ENCODE measurements at regions not wholly inside any gene's neighbourhood (a gene's known extent, or its start where the extent isn't known, plus 50 kb on each side); places are given as distances from the start of the nearest gene placed in this dataset.

DNA sequence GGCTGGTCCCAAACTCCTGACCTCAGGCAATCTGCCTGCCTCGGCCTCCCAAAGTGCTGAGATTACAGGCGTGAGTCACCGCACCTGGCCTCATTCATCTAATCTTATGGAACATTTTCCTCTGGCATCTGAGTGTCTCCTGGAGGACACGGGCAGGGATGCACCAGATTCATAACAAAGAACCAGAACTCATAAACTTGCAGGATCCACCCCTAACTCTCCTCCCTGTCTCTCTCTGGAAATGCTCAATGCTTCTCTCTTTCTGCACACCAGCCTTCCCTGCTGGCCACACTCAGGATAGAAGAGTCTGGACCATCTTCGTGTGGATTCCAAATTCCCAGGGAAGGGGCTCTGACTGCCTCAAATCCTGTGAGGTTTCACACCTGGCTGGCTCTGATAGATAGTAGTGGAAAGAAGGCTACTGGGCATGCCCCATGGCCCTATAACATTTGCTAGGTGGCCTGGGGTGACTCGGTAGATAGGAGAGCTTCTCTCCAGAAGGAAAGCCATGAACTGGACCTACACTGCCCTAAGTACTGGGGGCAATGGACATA is 483.2 kb upstream of the GYPC start:
- Mint-ChIP-seq H3K27me3 (no peaks in the 10 kb centered on the region), H3K36me3 (ENCODE audit: insufficient read depth) (no peaks in the 10 kb centered on the region), H3K4me1 (ENCODE audit: low read depth in 2 of 2) (no peaks in the 10 kb centered on the region), H3K27ac (no peak overlapping the region), H3K4me3 (no peak overlapping the region), H3K9me3 (peaks cover 5% of the 10 kb centered on the region in 2 donors)
- DNase-seq (no peak), ATAC-seq (replicated peaks) (no peak)

DNA sequence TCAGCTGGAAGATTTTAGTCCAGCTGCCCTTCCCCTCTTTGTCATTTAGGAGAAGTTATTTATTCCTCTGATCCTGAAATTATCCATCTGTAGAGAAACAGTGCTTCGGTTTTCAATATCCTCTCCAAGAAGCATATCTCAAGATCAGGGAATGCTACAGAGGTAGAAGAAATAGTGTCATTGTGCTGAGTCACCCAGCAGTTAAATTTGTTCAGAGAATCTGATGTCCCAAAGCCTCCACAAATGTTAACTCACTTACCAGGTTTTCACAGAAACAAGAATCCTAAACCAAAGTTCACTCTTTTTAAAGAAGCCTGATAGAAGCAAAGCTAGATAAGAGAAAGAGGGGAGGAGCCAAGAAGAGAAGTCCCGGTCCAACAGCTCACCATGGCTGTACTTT is 480.7 kb upstream of the GYPC start:
- Mint-ChIP-seq H3K27ac (no peak overlapping the region), H3K27me3 (no peaks in the 10 kb centered on the region), H3K9me3 (peaks cover 5% of the 10 kb centered on the region in 2 donors), H3K36me3 (ENCODE audit: insufficient read depth) (no peaks in the 10 kb centered on the region), H3K4me3 (no peak overlapping the region), H3K4me1 (ENCODE audit: low read depth in 2 of 2) (no peaks in the 10 kb centered on the region)
- DNase-seq: no peak
- ATAC-seq (replicated peaks): no peak

DNA sequence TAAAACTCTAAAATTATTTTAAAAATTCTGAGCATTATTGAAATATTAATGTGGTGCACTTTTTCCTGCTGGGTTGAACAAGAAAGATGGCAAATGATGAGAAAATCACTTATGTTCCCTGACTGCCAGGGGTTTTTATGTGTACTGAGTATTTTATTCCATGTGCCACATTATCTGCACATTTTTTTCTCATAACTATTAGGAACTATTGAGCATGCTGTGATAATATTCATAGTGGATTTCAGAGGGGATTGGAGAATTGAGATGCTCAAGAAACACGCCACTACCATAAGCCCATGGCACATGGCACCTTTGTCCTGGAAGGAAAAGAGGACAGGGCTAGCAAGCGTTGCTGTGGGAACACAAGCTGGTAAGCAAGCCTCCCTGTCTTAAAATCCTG is 478.5 kb upstream of the GYPC start:
- H3K27me3 Mint-ChIP-seq: no peaks in the 10 kb centered on the region
- no peaks in the 10 kb centered on the region for H3K4me1 Mint-ChIP-seq (ENCODE audit: low read depth in 2 of 2)
- H3K27ac Mint-ChIP-seq: no peak overlapping the region
- ATAC-seq (replicated peaks) (no peak), DNase-seq (no peak)
- H3K36me3 Mint-ChIP-seq (ENCODE audit: insufficient read depth): no peaks in the 10 kb centered on the region
- no peaks in the 10 kb centered on the region for H3K9me3 Mint-ChIP-seq
- no peak overlapping the region for H3K4me3 Mint-ChIP-seq

DNA sequence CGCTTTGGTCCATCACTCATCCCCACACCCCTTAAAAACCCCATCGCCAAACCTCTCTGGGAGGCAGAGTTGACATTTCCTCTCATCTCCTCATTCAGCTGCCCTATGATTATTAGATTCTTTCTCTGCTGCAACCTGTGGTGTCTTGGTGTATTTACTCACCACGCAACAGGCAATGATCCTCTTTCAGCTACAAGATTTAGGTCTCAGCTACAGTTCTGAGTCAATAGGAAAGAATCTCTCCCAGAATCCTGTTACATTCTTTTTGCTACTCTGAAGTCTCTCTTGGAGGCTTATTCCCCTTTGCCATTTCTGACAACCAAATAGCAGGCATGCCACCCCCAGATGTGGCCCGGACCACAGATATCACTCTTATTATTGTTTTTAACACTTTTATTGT is 468.3 kb upstream of the GYPC start:
- Mint-ChIP-seq H3K4me3 (no peak overlapping the region), H3K27me3 (no peaks in the 10 kb centered on the region), H3K27ac (no peak overlapping the region), H3K4me1 (ENCODE audit: low read depth in 2 of 2) (no peaks in the 10 kb centered on the region), H3K36me3 (ENCODE audit: insufficient read depth) (no peaks in the 10 kb centered on the region), H3K9me3 (peaks cover 2 to 8% of the 10 kb centered on the region in 2 donors)
- DNase-seq (no peak), ATAC-seq (replicated peaks) (no peak)

DNA sequence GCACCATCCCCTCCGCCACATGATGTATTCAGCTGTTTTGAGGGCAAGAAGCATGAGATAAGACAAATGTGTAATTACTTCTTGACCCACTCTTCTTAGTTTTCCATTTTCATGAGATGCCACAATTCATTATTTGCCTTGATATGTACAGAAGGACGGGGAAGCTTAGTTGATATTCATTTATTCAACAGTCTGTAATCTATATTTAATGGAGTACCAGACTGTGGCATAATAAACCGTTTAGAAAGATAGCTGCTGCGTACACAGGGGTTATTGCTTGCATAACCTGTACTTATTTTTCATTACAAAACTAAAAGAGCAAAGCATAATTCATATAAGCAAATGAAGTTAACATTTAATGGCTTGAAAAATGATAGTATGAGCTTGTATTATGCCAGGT is 466.4 kb upstream of the GYPC start:
- no peak overlapping the region for H3K27ac Mint-ChIP-seq
- H3K4me3 Mint-ChIP-seq: no peak overlapping the region
- no peaks in the 10 kb centered on the region for H3K36me3 Mint-ChIP-seq (ENCODE audit: insufficient read depth)
- H3K27me3 Mint-ChIP-seq: peaks cover 0 to 8% of the 10 kb centered on the region in 2 donors
- ATAC-seq (replicated peaks): no peak
- H3K9me3 Mint-ChIP-seq: peaks cover 0 to 8% of the 10 kb centered on the region in 2 donors
- no peak for DNase-seq
- no peaks in the 10 kb centered on the region for H3K4me1 Mint-ChIP-seq (ENCODE audit: low read depth in 2 of 2)

DNA sequence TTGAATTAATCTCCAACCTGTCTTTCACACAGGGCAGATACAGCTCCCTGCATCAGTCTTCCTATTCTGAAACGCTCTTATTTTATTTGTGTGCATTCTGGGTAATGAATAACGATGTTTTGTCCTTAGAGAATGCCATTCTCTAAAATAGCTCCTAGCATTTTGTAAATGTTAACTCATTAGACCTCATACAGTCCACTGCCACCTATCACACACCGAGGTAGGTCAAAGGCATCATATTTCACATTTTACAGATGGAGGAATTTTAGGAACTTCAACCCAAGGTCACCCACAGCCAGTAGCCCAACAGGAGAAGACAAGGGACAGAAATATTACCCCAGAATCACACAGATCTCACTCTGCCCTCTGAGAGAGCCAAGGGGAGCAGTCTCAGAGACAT is 455.4 kb upstream of the GYPC start:
- Mint-ChIP-seq H3K27ac (no peak overlapping the region), H3K9me3 (peaks cover 3 to 8% of the 10 kb centered on the region in 2 donors), H3K4me1 (ENCODE audit: low read depth in 2 of 2) (no peaks in the 10 kb centered on the region), H3K27me3 (no peaks in the 10 kb centered on the region), H3K36me3 (ENCODE audit: insufficient read depth) (no peaks in the 10 kb centered on the region), H3K4me3 (no peak overlapping the region)
- DNase-seq: no peak
- no peak for ATAC-seq (replicated peaks)

DNA sequence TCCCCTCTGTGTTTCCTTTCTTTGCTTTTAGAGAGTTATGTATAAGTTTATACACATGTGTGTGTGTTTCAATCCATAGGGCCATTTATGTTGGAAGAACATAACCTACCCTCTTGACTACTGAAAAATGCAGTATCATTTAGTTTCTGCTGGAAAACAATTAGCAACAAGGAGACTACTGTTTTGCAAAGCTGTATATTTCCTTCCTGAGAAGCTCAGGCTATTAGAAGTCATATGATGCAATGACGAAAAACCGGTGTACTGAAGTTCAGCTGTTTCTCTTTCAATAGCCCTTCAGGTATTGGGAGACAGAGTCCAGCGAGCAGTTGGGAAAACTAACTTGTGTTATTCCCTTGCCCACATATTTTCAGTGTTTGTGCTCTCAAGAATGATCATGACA is 447.7 kb upstream of the GYPC start:
- DNase-seq (no peak), ATAC-seq (replicated peaks) (no peak)
- Mint-ChIP-seq H3K9me3 (peaks cover 2 to 7% of the 10 kb centered on the region in 2 donors), H3K4me1 (ENCODE audit: low read depth in 2 of 2) (no peaks in the 10 kb centered on the region), H3K36me3 (ENCODE audit: insufficient read depth) (no peaks in the 10 kb centered on the region), H3K27ac (no peak overlapping the region), H3K4me3 (no peak overlapping the region), H3K27me3 (no peaks in the 10 kb centered on the region)

DNA sequence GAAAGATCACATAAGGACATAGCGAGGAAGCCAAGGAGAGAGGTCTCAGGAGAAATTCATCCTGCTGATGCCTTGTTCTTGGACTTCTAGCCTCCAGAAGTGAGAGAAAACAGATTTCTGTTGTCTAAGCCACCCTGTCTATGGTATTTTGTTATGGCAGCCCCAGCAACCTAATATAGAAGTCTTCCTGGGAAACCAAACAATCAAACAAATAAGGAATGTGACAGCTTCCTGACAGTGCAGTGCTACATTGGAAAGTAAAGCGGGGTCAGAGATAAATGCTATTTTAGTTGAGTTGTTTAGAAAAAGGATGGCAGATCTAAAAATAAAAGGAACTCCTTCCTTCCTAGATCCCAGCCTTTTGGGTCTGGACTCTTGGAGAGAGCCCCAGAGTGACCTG is 443.2 kb upstream of the GYPC start:
- H3K9me3 Mint-ChIP-seq: peaks cover 5 to 11% of the 10 kb centered on the region in 2 donors
- no peak overlapping the region for H3K27ac Mint-ChIP-seq
- ATAC-seq (replicated peaks): no peak
- no peaks in the 10 kb centered on the region for H3K36me3 Mint-ChIP-seq (ENCODE audit: insufficient read depth)
- H3K4me3 Mint-ChIP-seq: no peak overlapping the region
- DNase-seq: no peak
- no peaks in the 10 kb centered on the region for H3K27me3 Mint-ChIP-seq
- H3K4me1 Mint-ChIP-seq (ENCODE audit: low read depth in 2 of 2): no peaks in the 10 kb centered on the region

DNA sequence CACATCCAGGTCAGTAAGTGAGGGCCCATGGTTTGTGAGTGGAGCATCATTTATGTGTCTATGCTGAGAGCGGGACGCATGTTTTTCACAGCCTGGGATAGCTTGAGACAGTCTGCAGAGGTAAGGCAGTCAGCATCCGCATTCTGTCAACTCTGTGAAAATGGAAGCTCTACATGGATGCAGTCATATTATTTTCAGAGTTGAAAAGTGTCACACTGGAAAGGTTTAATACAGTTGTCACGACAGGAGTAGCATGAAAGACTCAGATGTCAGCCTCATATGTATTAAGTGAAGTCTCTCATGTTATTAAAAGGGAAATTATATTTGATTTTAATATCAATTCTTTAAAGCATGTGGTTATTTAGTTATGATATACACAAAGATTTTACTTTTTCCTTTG is 436.9 kb upstream of the GYPC start:
- ATAC-seq (replicated peaks) (no peak), DNase-seq (no peak)
- H3K4me1 Mint-ChIP-seq (ENCODE audit: low read depth in 2 of 2): no peaks in the 10 kb centered on the region
- no peaks in the 10 kb centered on the region for H3K36me3 Mint-ChIP-seq (ENCODE audit: insufficient read depth)
- H3K27me3 Mint-ChIP-seq: peaks cover 0 to 6% of the 10 kb centered on the region in 2 donors
- peaks cover 4 to 7% of the 10 kb centered on the region in 2 donors for H3K9me3 Mint-ChIP-seq
- H3K4me3 Mint-ChIP-seq: no peak overlapping the region
- no peak overlapping the region for H3K27ac Mint-ChIP-seq

DNA sequence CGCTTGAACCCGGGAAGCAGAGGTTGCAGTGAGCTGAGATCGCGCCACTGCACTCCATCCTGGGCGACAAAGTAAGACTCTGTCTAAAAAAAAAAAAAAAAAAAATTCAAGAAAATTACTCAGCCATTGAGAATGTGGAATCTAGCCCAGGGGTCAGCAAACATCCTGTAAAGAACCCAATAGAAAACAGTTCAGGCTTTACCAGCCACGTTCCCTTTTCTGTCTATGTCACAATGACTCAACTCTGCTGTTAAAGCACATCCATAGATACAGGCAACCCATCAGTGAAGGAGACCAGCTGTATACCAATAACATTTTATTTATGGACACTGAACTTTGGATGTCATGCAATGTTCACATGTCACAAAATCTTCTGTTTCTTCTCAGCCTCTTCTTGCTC is 435.6 kb upstream of the GYPC start:
- Mint-ChIP-seq H3K36me3 (ENCODE audit: insufficient read depth) (no peaks in the 10 kb centered on the region), H3K9me3 (peaks cover 4 to 7% of the 10 kb centered on the region in 2 donors), H3K4me1 (ENCODE audit: low read depth in 2 of 2) (no peaks in the 10 kb centered on the region), H3K4me3 (no peak overlapping the region), H3K27ac (no peak overlapping the region), H3K27me3 (peaks cover 0 to 6% of the 10 kb centered on the region in 2 donors)
- DNase-seq: no peak
- ATAC-seq (replicated peaks): no peak

DNA sequence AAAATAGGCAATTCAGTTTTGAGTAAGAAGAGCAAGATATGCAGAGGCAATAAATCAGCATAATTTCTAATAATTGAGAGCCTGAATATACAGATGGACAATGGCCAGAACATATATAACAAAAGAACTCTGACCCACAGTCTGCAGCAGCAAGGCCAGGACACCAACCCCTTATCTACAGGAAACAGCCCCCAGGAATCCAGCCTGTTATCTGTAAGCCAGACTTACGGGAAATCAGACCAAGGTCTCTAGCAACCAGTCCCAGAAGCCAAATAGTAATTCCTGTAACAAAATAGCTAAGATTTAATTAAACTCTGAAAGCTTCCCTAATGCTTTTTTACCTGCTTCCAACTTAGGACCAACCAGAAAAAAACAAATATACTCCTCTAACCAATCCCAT is 434.5 kb upstream of the GYPC start:
- Mint-ChIP-seq H3K4me1 (ENCODE audit: low read depth in 2 of 2) (no peaks in the 10 kb centered on the region), H3K36me3 (ENCODE audit: insufficient read depth) (no peaks in the 10 kb centered on the region), H3K4me3 (no peak overlapping the region), H3K27ac (no peak overlapping the region), H3K9me3 (peaks cover 3 to 7% of the 10 kb centered on the region in 2 donors), H3K27me3 (peaks cover 0 to 6% of the 10 kb centered on the region in 2 donors)
- ATAC-seq (replicated peaks) (no peak), DNase-seq (no peak)

DNA sequence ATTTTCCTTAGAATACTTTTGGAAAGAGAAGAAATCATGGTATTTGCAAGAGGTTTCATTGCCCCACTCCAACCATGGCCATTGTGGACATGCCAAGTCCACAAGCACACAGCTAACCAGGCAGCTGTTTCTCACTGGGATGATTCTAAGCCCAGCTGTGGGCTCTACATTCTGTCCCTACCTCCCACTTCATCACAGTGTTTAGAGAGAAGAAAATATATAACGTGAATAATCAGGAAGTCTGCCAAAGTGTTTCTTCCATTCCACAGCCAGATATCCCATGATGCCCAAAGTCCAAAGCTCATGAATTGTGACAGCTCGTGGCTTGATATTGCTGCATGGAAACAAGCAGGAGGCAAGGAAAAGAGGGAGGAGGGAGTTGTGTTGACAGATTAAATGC is 433.7 kb upstream of the GYPC start:
- Mint-ChIP-seq H3K27ac (no peak overlapping the region), H3K4me1 (ENCODE audit: low read depth in 2 of 2) (no peaks in the 10 kb centered on the region), H3K4me3 (no peak overlapping the region), H3K36me3 (ENCODE audit: insufficient read depth) (no peaks in the 10 kb centered on the region), H3K27me3 (peaks cover 0 to 6% of the 10 kb centered on the region in 2 donors), H3K9me3 (peaks cover 2 to 7% of the 10 kb centered on the region in 2 donors)
- DNase-seq (no peak), ATAC-seq (replicated peaks) (no peak)

DNA sequence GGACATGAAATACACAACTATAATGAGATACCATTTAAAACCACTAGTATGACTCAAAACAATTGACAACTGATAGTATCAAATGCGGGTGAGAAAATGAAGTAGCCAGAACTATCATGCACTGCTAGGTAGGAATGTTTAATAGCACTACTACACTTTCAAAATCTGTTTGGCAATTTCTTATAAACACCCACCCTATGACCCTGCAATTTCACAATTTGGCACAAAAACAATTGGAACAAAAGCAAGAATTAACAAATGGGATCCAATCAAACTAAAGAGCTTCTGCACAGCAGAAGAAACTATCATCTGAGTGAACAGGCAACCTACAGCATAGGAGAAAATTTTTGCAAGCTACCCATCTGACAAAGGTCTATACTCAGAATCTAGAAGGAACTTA is 431.2 kb upstream of the GYPC start:
- H3K4me3 Mint-ChIP-seq: no peak overlapping the region
- peaks cover 0 to 6% of the 10 kb centered on the region in 2 donors for H3K27me3 Mint-ChIP-seq
- H3K9me3 Mint-ChIP-seq: peaks cover 0 to 4% of the 10 kb centered on the region in 2 donors
- ATAC-seq (replicated peaks): no peak
- H3K4me1 Mint-ChIP-seq (ENCODE audit: low read depth in 2 of 2): no peaks in the 10 kb centered on the region
- H3K27ac Mint-ChIP-seq: no peak overlapping the region
- no peaks in the 10 kb centered on the region for H3K36me3 Mint-ChIP-seq (ENCODE audit: insufficient read depth)
- DNase-seq: no peak

DNA sequence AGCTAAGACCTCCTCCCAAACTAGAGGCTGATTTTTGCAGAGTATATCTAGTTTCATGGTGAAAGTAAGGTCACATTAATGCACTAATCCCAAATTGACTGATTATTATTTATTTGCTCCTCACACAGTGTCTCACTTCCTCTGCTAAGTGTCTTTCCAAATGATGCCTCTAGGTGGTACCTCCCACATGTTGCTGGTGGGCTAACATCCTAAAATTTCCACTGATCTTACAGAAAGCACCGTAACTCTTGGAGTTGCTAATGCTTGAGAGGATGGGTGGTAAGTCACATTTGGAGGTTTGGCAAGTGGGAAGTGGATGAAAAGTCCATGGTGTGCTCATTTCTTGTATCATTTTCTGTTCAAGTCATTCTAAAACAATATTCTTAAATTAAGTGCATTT is 428.7 kb upstream of the GYPC start:
- H3K27me3 Mint-ChIP-seq: peaks cover 0 to under 1% of the 10 kb centered on the region in 2 donors

DNA sequence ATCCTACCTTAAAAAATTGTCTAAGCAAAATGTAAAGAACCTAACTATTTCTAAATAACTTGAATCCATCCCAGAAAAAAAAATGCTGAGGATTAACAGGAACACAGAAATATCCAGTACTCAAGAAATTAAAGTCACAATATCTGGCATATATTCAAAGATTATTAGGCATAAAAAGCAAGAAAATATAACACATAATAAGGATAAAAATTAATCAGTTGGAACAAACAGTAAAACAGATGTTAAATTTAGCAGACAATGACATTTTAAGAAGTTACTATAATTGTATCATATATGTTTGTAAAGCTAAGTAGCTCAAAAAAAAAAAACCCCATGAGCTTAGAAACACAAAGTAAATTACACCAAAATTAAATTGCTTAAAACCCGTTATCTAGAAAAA is 427.4 kb upstream of the GYPC start:
- Mint-ChIP-seq H3K4me3 (no peak overlapping the region), H3K27me3 (no peaks in the 10 kb centered on the region), H3K36me3 (ENCODE audit: insufficient read depth) (no peaks in the 10 kb centered on the region), H3K4me1 (ENCODE audit: low read depth in 2 of 2) (no peaks in the 10 kb centered on the region), H3K9me3 (peaks cover 0 to 7% of the 10 kb centered on the region in 2 donors), H3K27ac (no peak overlapping the region)
- no peak for ATAC-seq (replicated peaks)
- no peak for DNase-seq

More for the DNA sequence above, 428.7 kb upstream of the GYPC start:
- Mint-ChIP-seq H3K36me3 (ENCODE audit: insufficient read depth) (no peaks in the 10 kb centered on the region), H3K4me1 (ENCODE audit: low read depth in 2 of 2) (no peaks in the 10 kb centered on the region), H3K4me3 (no peak overlapping the region), H3K27ac (no peak overlapping the region), H3K9me3 (peaks cover 0 to 7% of the 10 kb centered on the region in 2 donors)
- ATAC-seq (replicated peaks) (no peak), DNase-seq (no peak)

Data from effector memory CD8-positive, alpha-beta T cell (primary cell).